Gastroesophageal sphincter (tissue), 3 donors: ENCODE measurements at regions not wholly inside any gene's neighbourhood (a gene's known extent, or its start where the extent isn't known, plus 50 kb on each side); places are given as distances from the start of the nearest gene placed in this dataset.

Source experiments
- EP300 ChIP-seq: sonication (generic); formaldehyde crosslinking; IDR thresholded peaks from one replicate; pipeline ENCODE4 v1.6.1; 2017; ENCODE audit warnings: antibody characterized with exemption, mild to moderate bottlenecking
- POLR2A ChIP-seq, 2 donors: fragments of 450-650 bp; IDR thresholded peaks; one replicate each; pipeline ENCODE4 v1.6.1; 2017; ENCODE audit warnings: antibody characterized with exemption in 2 of 2, mild to moderate bottlenecking in 2 of 2, moderate library complexity in 1 of 2
- POLR2AphosphoS5 ChIP-seq: sonication (generic); formaldehyde crosslinking; IDR thresholded peaks from one replicate; pipeline ENCODE4 v1.6.1; 2017; ENCODE audit warnings: antibody characterized with exemption
- TF ChIP-seq, protein P1 (sequence below), 4 experiments: fragments of 200-600 bp in 2 of 4; fragments of 450-650 bp in 2 of 4; sonication (generic) in 1 of 4; IDR thresholded peaks; one replicate each; pipeline ENCODE4 v1.5.1; 2017 to 2019; ENCODE audit warnings: antibody characterized with exemption in 4 of 4, mild to moderate bottlenecking in 2 of 4, moderate library complexity in 2 of 4

GRCh38 chr17:72554508-72554907 lies 433.7 kb downstream of the SOX9 start:
- TF ChIP-seq, protein P1, sequence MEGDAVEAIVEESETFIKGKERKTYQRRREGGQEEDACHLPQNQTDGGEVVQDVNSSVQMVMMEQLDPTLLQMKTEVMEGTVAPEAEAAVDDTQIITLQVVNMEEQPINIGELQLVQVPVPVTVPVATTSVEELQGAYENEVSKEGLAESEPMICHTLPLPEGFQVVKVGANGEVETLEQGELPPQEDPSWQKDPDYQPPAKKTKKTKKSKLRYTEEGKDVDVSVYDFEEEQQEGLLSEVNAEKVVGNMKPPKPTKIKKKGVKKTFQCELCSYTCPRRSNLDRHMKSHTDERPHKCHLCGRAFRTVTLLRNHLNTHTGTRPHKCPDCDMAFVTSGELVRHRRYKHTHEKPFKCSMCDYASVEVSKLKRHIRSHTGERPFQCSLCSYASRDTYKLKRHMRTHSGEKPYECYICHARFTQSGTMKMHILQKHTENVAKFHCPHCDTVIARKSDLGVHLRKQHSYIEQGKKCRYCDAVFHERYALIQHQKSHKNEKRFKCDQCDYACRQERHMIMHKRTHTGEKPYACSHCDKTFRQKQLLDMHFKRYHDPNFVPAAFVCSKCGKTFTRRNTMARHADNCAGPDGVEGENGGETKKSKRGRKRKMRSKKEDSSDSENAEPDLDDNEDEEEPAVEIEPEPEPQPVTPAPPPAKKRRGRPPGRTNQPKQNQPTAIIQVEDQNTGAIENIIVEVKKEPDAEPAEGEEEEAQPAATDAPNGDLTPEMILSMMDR (IDR thresholded peaks at IDR 0.05): no peak
- TF ChIP-seq POLR2A (IDR thresholded peaks at IDR 0.05) (no peak), POLR2AphosphoS5 (no peak), EP300 (no peak)
